ENCODE measurements at regions not wholly inside any gene's neighbourhood (a gene's known extent, or its start where the extent isn't known, plus 50 kb on each side); places are given as distances from the start of the nearest gene placed in this dataset.

DNA sequence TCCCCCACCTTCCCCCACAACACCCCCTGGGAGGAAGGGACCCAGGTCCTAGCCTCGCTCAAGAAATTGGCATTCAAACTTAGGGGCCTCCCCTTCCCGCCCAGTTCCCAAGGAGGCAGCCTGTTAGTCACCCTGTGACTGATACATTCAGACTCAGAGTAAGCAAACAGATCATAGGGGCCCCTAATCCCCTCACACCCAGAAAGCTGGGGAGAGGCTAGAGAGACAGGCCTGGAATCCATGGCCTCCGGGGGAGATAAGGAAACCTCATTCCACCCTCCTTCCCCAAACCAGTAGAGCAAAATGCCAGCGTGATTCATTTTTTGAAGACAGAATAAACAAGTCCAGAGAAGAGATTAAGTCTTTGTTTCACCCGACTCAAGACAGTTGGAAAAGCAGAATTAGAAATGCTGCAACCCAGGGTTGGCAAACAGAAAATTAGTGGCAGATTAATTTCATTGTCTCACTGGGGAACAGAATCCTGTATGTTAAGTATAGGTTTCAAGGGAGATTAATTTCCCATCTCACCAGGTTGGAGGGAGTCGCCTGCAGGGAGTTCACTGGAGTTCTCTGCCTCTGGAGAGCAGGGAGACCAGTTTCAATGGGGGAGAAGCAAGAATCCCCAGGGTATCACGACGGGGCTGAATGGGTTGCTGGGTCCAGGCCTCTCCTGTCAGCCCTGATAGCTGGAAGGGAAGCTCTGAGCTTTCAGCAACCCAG, 268.3 kb downstream of the UACA start:
- Histone ChIP-seq H3K4me3 (no peak overlapping the region), H3K27ac (peak overlapping the region in 3 of 5 donors; percentile 5 to 62 (median 26)), H3K9me3 (no peaks in the 10 kb centered on the region), H3K27me3 (no peaks in the 10 kb centered on the region), H3K36me3 (no peaks in the 10 kb centered on the region), H3K4me1 (peaks cover 19 to 60% (median 32%) of the 10 kb centered on the region in 4 donors)
- intact Hi-C loops (cut with DNase I; ENCODE audit: low total_unique reads), result no loop called here
- peak in 1 of 2 donors; percentile 77 for DNase-seq
- TF ChIP-seq POLR2AphosphoS5 (IDR thresholded peaks at IDR 0.05), result peak in 2 of 3 donors; percentile 34 to 60
- no peak for TF ChIP-seq POLR2A (IDR thresholded peaks at IDR 0.05)
- 25 to 34% (median 32%) methylated on average over 8 of the region's 8 CpGs for WGBS, 5 donors

DNA sequence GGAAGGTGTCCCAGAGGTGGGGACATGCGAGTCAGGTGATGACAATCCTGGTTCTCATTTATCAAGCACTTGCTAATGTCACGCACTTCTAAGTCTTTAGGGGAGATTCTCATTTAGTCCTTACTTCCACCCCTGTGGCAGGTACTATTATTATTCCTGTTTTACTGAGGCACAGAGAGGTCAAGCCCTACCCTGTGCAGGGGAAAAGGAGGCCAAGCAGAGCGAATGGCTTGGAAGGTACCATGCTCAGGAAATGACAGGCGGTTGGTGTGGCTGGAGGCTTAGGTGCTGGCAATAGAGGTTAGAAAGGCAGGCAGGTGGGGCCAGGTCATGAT, 268.9 kb downstream of the UACA start:
- peak overlapping the region in 3 of 5 donors; percentile 5 to 62 (median 26) for H3K27ac ChIP-seq
- no peaks in the 10 kb centered on the region for H3K9me3 ChIP-seq
- H3K36me3 ChIP-seq, result no peaks in the 10 kb centered on the region
- H3K4me1 ChIP-seq, result peaks cover 19 to 60% (median 32%) of the 10 kb centered on the region in 4 donors
- 66 to 83% (median 75%) methylated on average over 4 of the region's 4 CpGs for WGBS, 5 donors
- no peak overlapping the region for H3K4me3 ChIP-seq
- no peaks in the 10 kb centered on the region for H3K27me3 ChIP-seq
- no peak for TF ChIP-seq EP300 (IDR thresholded peaks at IDR 0.05)
- no peak for TF ChIP-seq POLR2AphosphoS5 (IDR thresholded peaks at IDR 0.05)
- TF ChIP-seq POLR2A (IDR thresholded peaks at IDR 0.05), result no peak
- TF ChIP-seq, protein P1, sequence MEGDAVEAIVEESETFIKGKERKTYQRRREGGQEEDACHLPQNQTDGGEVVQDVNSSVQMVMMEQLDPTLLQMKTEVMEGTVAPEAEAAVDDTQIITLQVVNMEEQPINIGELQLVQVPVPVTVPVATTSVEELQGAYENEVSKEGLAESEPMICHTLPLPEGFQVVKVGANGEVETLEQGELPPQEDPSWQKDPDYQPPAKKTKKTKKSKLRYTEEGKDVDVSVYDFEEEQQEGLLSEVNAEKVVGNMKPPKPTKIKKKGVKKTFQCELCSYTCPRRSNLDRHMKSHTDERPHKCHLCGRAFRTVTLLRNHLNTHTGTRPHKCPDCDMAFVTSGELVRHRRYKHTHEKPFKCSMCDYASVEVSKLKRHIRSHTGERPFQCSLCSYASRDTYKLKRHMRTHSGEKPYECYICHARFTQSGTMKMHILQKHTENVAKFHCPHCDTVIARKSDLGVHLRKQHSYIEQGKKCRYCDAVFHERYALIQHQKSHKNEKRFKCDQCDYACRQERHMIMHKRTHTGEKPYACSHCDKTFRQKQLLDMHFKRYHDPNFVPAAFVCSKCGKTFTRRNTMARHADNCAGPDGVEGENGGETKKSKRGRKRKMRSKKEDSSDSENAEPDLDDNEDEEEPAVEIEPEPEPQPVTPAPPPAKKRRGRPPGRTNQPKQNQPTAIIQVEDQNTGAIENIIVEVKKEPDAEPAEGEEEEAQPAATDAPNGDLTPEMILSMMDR (IDR thresholded peaks at IDR 0.05), result no peak
- intact Hi-C loops (cut with DNase I; ENCODE audit: low total_unique reads), result no loop called here
- DNase-seq, result no peak

DNA sequence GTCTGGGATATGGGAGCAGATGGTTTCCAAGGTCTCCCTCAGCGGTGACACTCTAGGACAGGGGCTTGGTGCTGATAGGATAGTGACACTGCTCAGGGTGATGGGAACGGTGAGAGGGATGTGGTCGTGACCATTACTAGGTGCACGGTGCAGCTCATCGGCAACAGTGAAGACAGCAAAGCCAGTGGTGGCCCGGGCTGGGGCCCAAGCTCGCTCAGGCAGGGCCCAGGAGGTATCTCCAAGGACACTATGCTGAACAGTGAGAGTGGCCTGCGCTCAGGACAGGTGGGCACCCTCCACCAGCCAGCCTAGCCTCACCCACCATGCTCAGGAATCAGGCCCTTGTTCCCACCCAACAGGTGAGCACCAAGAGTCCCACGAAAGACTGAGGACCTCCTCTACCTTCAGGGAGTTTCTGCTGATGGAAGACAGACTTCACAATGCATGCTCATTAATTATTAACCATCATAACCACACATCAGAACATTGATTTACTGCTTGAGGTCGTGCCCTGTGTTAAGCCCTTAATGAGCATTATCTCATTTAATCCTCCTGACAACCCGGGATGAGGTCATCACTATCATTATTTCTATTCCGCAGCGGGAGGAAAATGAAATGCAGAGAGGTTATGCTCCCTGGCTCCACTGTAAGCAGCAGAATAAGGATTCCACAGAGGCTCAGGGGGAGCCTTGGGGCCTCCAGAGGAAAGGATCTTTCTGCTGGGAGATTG, 269.4 kb downstream of the UACA start:
- Histone ChIP-seq H3K9me3 (no peaks in the 10 kb centered on the region), H3K27ac (peak overlapping the region in 2 of 5 donors; percentile 26 to 62), H3K4me3 (no peak overlapping the region), H3K27me3 (no peaks in the 10 kb centered on the region), H3K4me1 (peaks cover 19 to 60% (median 32%) of the 10 kb centered on the region in 4 donors), H3K36me3 (no peaks in the 10 kb centered on the region)
- DNase-seq, result peak in 1 of 2 donors; percentile 67
- intact Hi-C loops (cut with DNase I; ENCODE audit: low total_unique reads), result no loop called here
- WGBS, 5 donors, result 70 to 75% (median 73%) methylated on average over 13 of the region's 13 CpGs
- no peak for TF ChIP-seq POLR2AphosphoS5 (IDR thresholded peaks at IDR 0.05)
- TF ChIP-seq POLR2A (IDR thresholded peaks at IDR 0.05), result no peak
- TF ChIP-seq, protein P1 (IDR thresholded peaks at IDR 0.05), result no peak
- TF ChIP-seq EP300 (IDR thresholded peaks at IDR 0.05), result no peak

DNA sequence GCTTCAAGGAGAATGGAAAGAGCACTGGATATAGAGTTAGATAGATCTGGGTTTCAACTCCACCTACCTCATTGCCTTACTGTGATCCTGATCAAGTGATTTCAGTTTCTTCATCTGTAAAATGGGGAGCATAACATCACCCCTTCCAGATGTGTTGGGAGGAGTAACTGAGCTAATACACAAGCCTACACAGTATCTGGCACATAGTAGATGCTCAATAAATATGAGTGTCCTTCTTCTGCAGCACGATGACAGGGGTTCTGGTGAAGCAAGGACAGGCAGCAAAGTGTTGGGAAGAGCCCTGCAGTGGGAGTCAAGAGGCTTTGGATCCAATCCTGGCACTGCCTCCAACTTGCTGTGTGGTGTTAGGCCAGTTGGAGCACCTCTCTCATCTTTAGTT, 270.0 kb downstream of the UACA start:
- intact Hi-C loops (cut with DNase I; ENCODE audit: low total_unique reads), result no loop called here
- peak overlapping the region in 2 of 5 donors; percentile 66 to 76 for H3K27ac ChIP-seq

More for the DNA sequence above, 270.0 kb downstream of the UACA start:
- Histone ChIP-seq H3K27me3 (no peaks in the 10 kb centered on the region), H3K36me3 (no peaks in the 10 kb centered on the region), H3K9me3 (no peaks in the 10 kb centered on the region), H3K4me3 (no peak overlapping the region), H3K4me1 (peaks cover 19 to 60% (median 32%) of the 10 kb centered on the region in 4 donors)
- no peak for DNase-seq
- TF ChIP-seq POLR2A (IDR thresholded peaks at IDR 0.05), result no peak
- TF ChIP-seq, protein P1 (IDR thresholded peaks at IDR 0.05), result no peak
- no peak for TF ChIP-seq POLR2AphosphoS5 (IDR thresholded peaks at IDR 0.05)
- no peak for TF ChIP-seq EP300 (IDR thresholded peaks at IDR 0.05)
- WGBS, 5 donors, result 93 to 100% (median 100%) methylated on average over 1 of the region's 1 CpG

All from stomach (tissue), 8 donors.